KG1 (cell line): ENCODE measurements at regions not wholly inside any gene's neighbourhood (a gene's known extent, or its start where the extent isn't known, plus 50 kb on each side); places are given as distances from the start of the nearest gene placed in this dataset.

Experiments used
- DNase-seq: peaks from one replicate; lab custom pipeline; 2025; lab: John Stamatoyannopoulos, UW

GRCh38 chr18:32621034-32621433, 150.4 kb upstream of the GAREM1 start:
- no peak for DNase-seq

- no peak for DNase-seq
These were observed 147.9 kb upstream of the GAREM1 start for GRCh38 chr18:32618546-32618945.

- no peak for DNase-seq
These were observed 143.1 kb upstream of the GAREM1 start for GRCh38 chr18:32613821-32614220.

- DNase-seq: no peak
These were observed 142.0 kb upstream of the GAREM1 start for GRCh38 chr18:32612651-32613050.

- DNase-seq: no peak
These were observed 139.5 kb upstream of the GAREM1 start for GRCh38 chr18:32610176-32610575.

GRCh38 chr18:32607816-32608215, 137.1 kb upstream of the GAREM1 start:
- DNase-seq: no peak

- DNase-seq: no peak
These were observed 127.5 kb upstream of the GAREM1 start for GRCh38 chr18:32598144-32598543.

GRCh38 chr18:32596501-32596900, 125.8 kb upstream of the GAREM1 start:
- no peak for DNase-seq

- no peak for DNase-seq
These were observed 125.2 kb upstream of the GAREM1 start for GRCh38 chr18:32595832-32596231.

GRCh38 chr18:32588191-32588590, 117.5 kb upstream of the GAREM1 start:
- no peak for DNase-seq

GRCh38 chr18:32583431-32583830, 112.7 kb upstream of the GAREM1 start:
- no peak for DNase-seq

- DNase-seq: no peak
These were observed 111.8 kb upstream of the GAREM1 start for GRCh38 chr18:32582455-32582854.

- no peak for DNase-seq
These were observed 106.9 kb upstream of the GAREM1 start for GRCh38 chr18:32577561-32577960.

- no peak for DNase-seq
These were observed 105.7 kb upstream of the GAREM1 start for GRCh38 chr18:32576296-32576916.

- DNase-seq: no peak
These were observed 96.3 kb upstream of the GAREM1 start for GRCh38 chr18:32566960-32567359.

GRCh38 chr18:32553640-32554365, 83.1 kb upstream of the GAREM1 start:
- DNase-seq: no peak

- DNase-seq: no peak
These were observed 82.5 kb upstream of the GAREM1 start for GRCh38 chr18:32553174-32553573.

GRCh38 chr18:32552421-32553030, 81.8 kb upstream of the GAREM1 start:
- DNase-seq: peak; percentile 65

- DNase-seq: no peak
These were observed 80.3 kb upstream of the GAREM1 start for GRCh38 chr18:32550963-32551362.

GRCh38 chr18:32549248-32550110, 78.8 kb upstream of the GAREM1 start:
- DNase-seq: peak; percentile 10

GRCh38 chr18:32548688-32549087, 78.0 kb upstream of the GAREM1 start:
- no peak for DNase-seq

GRCh38 chr18:32545631-32546030, 74.9 kb upstream of the GAREM1 start:
- no peak for DNase-seq
